ENCODE measurements at regions not wholly inside any gene's neighbourhood (a gene's known extent, or its start where the extent isn't known, plus 50 kb on each side); places are given as distances from the start of the nearest gene placed in this dataset.
"Not testable (repeated sequence)": the region's sequence is repeated elsewhere in the genome, so short reads cannot be mapped to it uniquely, and the experiment has no call there.

DNA sequence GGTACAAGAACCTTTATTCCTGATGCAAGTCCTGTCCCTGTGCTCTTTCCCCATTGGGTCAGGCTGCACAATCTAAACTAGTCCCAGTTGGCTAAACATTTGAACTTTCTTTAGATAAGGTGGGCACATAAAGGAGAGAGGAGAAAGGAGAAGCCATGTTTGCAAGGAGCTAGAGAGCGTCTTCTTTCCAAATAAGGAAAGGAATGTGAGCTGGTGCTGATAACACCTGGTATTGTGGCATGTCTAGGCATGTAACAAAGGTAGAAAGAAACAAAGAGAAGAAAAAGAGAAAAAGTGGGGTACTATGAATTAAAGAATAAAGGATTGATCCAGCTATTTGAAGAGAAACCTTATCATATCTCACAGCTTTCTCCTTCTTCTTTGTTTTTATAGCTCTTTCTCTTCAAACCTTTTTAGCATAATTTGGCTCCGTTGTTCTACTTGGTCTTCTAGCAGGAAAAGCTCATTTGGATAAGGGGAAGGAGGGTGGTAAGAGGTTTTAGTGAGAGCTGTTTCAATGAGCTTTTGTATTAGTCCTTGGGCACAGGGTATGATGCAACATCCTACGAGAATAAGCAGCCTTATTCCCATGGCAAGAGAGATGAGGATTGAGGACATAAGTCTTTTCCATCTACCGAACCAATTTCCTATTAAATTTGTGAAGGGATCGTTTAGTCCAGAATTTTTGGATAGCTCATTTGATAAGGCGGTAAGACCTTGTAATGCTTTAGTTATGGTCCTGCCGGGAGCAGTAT is 415.5 kb upstream of the MAN1A1 start:
- TF ChIP-seq, protein P1, sequence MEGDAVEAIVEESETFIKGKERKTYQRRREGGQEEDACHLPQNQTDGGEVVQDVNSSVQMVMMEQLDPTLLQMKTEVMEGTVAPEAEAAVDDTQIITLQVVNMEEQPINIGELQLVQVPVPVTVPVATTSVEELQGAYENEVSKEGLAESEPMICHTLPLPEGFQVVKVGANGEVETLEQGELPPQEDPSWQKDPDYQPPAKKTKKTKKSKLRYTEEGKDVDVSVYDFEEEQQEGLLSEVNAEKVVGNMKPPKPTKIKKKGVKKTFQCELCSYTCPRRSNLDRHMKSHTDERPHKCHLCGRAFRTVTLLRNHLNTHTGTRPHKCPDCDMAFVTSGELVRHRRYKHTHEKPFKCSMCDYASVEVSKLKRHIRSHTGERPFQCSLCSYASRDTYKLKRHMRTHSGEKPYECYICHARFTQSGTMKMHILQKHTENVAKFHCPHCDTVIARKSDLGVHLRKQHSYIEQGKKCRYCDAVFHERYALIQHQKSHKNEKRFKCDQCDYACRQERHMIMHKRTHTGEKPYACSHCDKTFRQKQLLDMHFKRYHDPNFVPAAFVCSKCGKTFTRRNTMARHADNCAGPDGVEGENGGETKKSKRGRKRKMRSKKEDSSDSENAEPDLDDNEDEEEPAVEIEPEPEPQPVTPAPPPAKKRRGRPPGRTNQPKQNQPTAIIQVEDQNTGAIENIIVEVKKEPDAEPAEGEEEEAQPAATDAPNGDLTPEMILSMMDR (IDR thresholded peaks at IDR 0.05; ENCODE audit: control insufficient read depth, extremely low read depth, insufficient read depth), result no peak
- no peak overlapping the region for H3K4me3 ChIP-seq (ENCODE audit: low read depth, low read length)
- DNase-seq (ENCODE audit: low read depth), result no peak

GRCh38 chr6:119760046-119760445 is 410.5 kb upstream of the MAN1A1 start:
- TF ChIP-seq, protein P1 (IDR thresholded peaks at IDR 0.05; ENCODE audit: control insufficient read depth, extremely low read depth, insufficient read depth), result no peak
- no peak overlapping the region for H3K4me3 ChIP-seq (ENCODE audit: low read depth, low read length)
- peak; percentile 15 for DNase-seq (ENCODE audit: low read depth)

DNA sequence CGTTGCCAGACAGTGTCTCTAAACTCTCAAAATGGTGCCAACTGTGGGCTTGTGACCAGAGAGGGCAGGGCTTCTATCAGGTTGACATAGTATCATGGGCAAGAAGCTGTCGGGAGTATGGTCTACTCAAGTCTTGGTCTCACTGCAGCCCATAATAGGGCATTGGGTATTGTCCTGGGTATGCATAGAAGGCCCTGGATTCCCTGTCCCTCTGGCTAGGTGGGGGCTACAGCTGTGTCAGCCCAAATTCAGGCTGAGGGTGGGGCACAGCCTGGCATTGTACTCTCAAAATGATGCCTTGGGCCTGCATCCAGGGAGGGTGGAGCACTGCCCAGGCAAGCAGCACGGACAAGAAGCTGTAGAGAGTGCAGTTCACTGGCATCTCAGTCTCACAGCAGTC is 408.8 kb upstream of the MAN1A1 start:
- TF ChIP-seq, protein P1 (IDR thresholded peaks at IDR 0.05; ENCODE audit: control insufficient read depth, extremely low read depth, insufficient read depth), result no peak
- no peak overlapping the region for H3K4me3 ChIP-seq (ENCODE audit: low read depth, low read length)
- DNase-seq (ENCODE audit: low read depth), result no peak

DNA sequence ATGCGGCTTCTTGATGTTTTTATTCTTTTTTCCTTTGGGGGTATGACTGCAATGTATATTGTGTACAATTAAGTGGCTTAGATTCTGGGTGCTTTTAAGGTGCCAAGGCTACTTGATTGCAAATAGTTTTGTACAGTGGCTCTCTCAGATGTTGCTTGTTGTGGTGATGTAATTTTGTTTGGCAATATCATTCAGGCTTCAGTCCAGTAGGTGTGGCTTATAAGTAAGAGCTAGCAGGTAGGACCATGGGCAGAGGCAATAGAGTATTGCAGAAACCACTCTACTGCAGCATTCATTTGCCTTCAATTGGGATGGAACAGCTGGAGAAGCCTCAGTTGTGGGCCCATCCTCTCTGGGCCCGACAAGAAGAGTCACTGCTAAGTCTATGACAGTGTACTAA is 407.9 kb upstream of the MAN1A1 start:
- no peak overlapping the region for H3K4me3 ChIP-seq (ENCODE audit: low read depth, low read length)
- TF ChIP-seq, protein P1 (IDR thresholded peaks at IDR 0.05; ENCODE audit: control insufficient read depth, extremely low read depth, insufficient read depth), result no peak
- DNase-seq (ENCODE audit: low read depth), result peak; percentile 17

- no peak for DNase-seq (ENCODE audit: low read depth)
- TF ChIP-seq, protein P1 (IDR thresholded peaks at IDR 0.05; ENCODE audit: control insufficient read depth, extremely low read depth, insufficient read depth), result no peak
- H3K4me3 ChIP-seq (ENCODE audit: low read depth, low read length), result no peak overlapping the region
These were observed 399.8 kb upstream of the MAN1A1 start for GRCh38 chr6:119749335-119749734.

- DNase-seq (ENCODE audit: low read depth), result not testable (repeated sequence)
These were observed 399.0 kb upstream of the MAN1A1 start for GRCh38 chr6:119748535-119748934.

DNA sequence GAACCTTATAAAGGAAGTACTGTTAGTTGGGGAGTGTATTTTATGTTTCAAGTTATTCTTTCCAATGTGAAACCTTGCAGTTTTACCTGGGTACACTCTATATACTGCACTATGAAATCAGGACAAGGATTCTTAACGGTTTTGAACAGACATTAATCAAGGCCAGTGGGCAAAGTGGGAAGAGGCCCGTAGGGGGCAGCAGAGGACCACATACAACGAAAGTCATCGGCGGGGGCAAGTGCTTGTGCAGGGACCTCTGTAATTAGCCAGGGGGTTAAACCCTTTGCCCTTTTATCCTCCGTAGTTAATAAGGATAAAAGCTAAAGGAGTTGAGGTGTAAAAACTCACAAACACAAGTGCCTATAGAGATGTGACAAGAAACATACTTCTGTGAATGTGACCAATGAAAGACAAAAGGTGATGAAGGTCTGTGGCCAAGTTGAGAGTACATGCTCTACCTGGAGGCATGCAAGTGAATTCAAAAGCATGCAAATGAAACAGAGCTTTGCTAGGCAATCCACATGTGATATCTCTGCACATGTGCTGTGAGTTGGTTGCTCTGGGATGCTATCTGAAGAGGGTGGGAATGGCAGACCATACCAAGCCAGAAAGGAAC is 392.7 kb upstream of the MAN1A1 start:
- DNase-seq (ENCODE audit: low read depth), result peak; percentile 1
- no peak overlapping the region for H3K4me3 ChIP-seq (ENCODE audit: low read depth, low read length)

More at GRCh38 chr6:119748535-119748934, 399.0 kb upstream of the MAN1A1 start:
- H3K4me3 ChIP-seq (ENCODE audit: low read depth, low read length), result not testable (repeated sequence)

More for the DNA sequence above, 392.7 kb upstream of the MAN1A1 start:
- TF ChIP-seq, protein P1 (IDR thresholded peaks at IDR 0.05; ENCODE audit: control insufficient read depth, extremely low read depth, insufficient read depth), result peak; percentile 81

All from LNCaP clone FGC (cell line).